ENCODE measurements at regions not wholly inside any gene's neighbourhood (a gene's known extent, or its start where the extent isn't known, plus 50 kb on each side); places are given as distances from the start of the nearest gene placed in this dataset.

- no peak for TF ChIP-seq POLR2A (IDR thresholded peaks at IDR 0.05)
- TF ChIP-seq CTCF (IDR thresholded peaks at IDR 0.05) = no peak
Observed at GRCh38 chr11:28461846-28462245, 353.7 kb downstream of the METTL15 start.

Data from thyroid gland (tissue), 4 donors.